Left renal pelvis (tissue), 4 donors: ENCODE measurements at regions not wholly inside any gene's neighbourhood (a gene's known extent, or its start where the extent isn't known, plus 50 kb on each side); places are given as distances from the start of the nearest gene placed in this dataset.
"Not testable (repeated sequence)": the region's sequence is repeated elsewhere in the genome, so short reads cannot be mapped to it uniquely, and the experiment has no call there.

Experiments
- DNase-seq, 4 donors: peaks; one replicate each; pipeline ENCODE4 v3.0.0-alpha.2; 2013; ENCODE audit warnings: low read depth in 4 of 4, low spot score in 3 of 4

DNA sequence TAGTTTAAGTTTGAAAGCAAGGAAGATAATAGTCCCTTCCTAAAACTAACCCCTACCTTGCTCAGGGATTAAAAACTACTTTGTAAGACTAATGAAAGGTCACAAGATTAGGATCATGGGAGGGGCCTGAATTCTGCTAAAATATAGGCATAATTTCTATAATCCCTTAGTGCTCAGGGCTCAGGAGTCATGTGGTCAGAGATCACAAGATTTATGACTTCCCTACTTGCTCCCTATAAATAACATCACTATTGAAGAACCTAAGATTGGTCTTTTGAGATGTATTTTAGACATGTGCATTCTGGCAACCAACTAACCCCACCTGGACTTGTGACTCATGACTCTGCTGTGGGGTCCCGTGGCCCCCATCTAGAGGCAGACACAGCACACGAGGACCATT, 81.1 kb downstream of the STMND1 start:
- DNase-seq: no peak

DNA sequence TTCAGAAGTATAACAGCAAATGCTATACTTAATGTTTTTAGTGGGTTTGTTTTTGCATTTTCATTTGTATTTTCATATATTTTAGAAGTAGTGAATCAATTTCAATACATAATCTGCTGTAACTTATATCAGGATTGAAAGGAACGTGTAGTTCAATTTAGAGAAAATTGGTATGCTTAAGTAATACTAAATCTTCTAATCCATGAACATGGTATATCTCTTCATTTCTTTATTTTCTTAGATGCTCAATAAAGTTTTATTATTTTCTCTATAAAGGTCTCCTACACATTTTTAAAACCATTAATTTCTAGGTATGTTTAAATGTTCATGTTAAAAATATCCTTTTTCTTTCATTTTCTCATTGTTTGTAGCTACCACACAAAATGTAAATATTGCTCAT, 85.1 kb downstream of the STMND1 start:
- DNase-seq: no peak

DNA sequence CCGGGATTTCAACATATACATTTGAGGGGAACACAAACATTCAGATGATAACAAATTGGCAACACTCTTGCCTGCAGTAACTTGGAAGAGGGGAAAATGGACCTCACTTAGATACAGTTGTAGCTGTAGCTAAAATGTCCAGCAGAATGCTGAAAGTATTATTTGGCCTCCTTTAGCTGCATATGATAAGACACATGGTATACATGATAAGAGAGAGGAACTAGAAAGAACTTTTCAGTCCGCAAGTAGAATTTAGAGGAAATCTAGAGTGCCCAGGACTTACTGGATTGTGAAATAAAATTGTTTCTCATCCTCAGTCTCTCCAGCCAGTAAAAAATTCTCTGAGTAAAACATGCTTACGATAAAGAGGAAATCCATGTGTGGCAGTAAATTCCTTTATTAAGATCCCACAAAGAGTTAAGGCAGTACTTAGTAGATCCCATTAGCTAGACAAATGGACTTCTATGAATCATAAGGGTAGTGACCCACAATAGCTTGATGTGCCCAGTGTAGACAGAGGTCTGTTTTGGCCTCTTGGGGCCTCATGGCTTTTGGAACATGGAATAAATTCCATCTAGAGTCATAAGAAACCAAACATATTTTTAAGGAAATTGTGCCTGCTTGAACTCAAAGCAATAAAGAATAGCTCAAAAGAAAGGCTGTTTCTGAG, 87.9 kb upstream of the RBM24 start:
- no peak for DNase-seq

DNA sequence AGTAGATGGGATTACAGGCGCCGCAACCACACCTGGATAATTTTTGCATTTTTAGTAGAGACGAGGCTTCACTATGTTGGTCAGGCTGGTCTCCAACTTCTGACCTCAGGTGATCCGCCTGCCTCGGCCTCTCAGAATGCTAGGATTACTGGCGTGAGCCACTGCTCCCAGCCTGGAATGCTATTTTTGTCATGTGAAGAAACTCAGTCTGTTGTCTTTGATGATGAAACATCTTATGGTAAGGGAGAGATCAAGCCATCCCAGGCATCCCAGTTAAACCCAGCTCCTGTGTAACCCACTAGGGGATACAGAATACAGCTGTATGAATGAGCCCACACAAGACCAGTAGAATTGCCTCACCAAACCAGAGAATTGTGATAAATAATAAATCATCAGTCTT, 83.6 kb upstream of the RBM24 start:
- no peak for DNase-seq

DNA sequence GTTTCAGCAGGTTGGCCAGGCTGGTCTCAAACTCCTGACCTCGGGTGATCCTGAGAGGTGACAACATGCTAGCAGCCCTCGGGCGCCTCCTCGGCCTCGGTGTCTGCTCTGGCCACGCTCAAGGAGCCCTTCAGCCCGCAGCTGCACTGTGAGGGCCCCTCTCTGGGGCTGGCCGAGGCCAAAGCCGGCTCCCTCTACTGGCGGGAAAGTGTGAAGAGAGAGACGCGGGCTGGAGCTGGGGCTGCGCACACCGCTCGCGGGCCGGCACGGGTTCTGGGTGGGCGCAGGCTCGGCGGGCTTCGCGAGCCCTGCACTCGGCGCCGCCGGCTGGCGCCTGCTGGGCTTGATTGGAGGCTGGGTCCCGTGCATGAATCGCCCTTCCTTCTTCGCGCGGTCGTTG, 80.8 kb upstream of the RBM24 start:
- DNase-seq: no peak

DNA sequence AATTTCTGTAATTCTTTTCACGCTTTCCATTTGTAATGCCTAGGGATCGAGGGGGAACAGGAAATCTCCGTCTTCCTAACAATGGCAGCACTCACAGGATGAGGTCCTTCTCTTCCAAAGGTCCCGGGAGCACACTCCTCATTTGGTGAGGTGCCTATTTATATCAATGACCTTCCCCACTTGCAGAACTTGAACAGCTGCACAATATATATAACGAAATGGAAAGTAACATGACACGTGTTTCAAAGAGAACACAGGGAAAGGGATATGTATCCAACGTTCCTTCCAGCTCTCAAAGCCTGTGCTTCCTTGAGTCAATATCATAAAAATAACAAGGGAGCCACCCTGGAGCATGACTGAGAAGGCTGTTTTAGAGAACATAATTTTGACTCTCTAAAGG, 78.6 kb upstream of the RBM24 start:
- no peak for DNase-seq

DNA sequence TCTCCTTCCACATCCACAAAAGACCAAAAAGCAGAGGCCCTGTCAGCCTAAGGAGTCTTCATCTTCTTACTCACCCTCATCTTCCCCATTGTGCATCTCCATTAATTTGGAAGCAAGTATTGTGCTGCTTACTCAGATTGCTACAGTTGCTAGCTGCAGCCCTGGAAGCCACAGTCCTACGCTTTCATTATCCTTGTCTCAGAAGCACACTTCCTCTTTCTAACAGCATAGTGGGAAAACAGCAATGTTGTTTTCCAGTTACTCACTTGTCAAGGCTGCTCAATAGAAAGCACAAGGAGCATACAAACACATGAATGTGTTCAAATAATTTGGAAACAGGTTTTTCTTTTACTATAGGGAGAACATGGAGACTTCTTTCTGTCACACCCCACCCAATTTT, 76.6 kb upstream of the RBM24 start:
- DNase-seq: no peak

DNA sequence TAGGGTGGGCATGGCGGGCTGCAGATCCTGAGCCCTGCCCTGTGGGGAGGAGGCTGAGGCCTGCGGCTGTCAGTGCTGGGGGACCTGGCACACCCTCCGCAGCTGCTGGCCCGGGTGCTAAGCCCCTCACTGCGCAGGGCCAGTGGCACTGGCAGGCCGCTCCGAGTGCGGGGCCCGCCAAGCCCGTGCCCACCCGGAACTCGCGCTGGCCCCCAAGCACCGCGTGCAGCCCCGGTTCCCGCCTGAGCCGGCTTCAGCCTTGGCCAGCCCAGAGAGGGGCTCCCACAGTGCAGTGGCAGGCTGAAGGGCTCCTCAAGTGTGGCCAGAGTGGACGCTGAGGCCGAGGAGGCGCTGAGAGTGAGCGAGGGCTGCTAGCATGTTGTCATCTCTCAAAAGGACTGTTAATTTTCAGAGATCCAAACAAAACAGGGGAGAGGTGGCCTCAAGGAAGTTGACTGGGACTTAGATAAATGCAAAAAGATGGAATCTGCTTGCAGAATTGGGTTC, 74.5 kb upstream of the RBM24 start:
- DNase-seq: no peak

DNA sequence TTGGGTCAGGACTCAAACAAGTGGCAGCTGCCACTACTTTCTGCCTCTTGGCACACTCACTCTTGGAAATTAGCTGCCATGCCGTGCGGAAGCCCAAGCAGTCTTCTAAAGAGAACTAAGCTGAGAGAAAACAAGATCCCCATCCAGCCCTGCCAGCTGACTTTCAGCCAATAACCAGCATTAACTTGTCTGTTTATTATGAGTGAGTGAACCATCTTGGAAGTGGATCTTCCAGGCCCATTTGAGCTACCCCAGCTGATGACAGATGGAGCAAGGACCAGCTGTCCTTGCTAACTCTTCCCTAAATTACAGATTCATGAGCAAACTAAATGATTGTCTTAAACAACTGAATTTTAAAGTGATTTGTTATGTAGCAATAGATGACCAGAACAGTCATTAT, 73.9 kb upstream of the RBM24 start:
- no peak for DNase-seq

DNA sequence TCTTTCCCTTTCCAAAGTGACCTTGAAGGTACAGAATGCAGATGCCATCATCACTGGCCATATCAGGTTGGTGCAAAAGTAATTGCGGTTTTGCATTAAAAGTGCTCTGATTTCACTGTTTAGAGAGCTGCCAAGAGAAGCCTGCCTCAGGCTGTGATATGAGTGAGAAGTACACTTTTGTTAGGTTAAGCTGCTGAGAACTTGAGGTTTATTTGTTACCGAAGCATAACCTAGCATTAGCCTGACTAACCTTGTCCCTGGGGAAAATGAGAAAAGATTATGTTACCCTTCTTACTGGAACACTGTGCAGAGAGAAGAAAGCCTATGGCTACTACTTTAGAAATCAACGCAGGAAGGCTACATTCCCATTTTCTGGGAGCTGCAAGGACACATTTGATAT, 70.5 kb upstream of the RBM24 start:
- DNase-seq: no peak

DNA sequence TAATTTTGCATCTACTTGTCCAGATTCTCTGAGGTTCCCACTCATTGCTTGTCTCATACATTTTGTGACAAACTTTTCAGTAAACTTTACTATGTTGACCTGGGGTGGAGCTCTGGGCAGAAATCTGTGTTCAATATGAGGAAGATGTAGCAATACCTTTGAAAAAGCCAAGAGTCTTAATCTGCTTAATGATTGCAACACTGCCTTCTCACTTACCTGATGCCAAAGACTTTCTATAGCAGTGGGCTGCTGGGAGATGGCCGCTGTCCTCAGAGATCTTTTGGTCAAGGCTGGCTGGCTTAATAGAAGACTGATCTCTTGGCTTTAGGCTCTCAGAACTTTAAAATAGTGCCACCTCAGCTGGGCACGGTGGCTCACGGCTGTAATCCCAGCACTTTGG, 70.1 kb upstream of the RBM24 start:
- no peak for DNase-seq

DNA sequence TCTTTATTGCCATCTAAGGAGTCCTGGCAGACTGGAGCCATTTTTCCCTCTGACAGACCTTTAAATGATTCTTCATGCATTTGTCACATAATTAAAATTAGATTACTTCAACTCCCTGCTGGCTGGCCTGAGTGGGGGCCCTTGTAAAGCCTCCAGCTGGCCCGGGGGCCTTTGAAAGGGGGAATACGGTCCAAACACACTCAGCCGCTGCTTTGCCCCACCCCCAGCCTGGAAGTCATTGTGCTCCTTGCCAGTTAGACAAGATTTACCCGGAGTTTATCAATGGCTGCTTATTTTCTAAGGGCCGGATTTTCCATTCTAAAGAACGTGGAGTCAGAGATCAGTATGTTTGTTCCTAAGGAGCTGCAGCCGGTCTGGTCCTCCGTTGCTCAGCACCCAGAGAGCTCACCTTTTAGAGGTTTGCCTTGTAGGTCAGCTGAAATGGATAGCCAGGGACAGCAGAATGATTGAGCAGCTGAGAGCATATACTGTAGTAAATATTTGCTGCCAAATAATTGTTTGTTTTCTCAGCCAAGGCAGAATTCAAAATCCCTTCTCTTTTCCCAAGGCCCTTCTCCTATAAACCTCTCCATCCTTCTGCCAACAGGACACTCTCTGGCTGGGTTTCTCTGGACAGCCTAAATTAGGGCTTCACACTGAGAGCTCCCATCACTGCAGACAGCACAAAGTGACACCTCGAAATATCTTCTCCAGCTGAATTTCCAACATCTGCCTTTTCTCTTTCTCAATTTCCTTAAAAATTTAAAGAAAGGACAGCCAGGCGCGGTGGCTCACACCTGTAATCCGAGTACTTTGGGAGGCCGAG, 68.4 kb upstream of the RBM24 start:
- peak in 2 of 4 donors; percentile 8 to 22 for DNase-seq

DNA sequence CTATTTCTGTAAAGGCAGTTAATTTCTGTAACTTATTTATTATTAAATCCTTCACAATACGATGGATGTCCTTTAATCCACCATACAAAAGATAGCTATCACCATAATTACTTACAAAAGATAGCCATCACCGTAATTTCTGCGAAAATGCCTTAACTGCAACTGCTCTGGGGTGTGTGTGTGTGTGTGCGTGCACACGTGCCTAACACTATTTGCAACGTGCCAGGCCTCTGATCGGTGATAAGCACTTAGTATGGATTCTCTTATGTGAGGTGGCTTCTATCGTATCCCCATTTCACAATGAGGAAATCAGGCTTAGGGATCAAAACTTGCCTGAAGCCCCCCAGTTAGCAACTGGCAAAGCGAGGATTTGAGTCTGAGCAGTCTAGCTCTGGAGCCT, 67.1 kb upstream of the RBM24 start:
- no peak for DNase-seq

DNA sequence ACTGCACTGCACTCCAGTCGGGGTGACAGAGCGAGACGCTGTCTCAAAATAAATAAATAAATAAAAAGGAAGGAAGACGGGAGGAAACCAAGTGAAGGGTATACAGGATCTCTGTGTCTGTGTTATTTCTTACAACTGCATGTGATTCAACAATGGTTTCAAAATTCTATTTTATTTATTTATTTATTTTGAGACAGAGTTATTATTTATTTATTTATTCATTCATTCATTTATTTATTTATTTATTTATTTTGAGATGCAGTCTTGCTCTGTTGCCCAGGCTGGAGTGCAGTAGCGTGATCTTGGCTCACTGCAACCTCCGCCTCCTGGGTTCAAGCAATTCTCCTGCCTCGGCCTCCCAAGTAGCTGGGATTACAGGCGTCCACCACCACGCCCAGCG, 64.2 kb upstream of the RBM24 start:
- DNase-seq: not testable (repeated sequence)

DNA sequence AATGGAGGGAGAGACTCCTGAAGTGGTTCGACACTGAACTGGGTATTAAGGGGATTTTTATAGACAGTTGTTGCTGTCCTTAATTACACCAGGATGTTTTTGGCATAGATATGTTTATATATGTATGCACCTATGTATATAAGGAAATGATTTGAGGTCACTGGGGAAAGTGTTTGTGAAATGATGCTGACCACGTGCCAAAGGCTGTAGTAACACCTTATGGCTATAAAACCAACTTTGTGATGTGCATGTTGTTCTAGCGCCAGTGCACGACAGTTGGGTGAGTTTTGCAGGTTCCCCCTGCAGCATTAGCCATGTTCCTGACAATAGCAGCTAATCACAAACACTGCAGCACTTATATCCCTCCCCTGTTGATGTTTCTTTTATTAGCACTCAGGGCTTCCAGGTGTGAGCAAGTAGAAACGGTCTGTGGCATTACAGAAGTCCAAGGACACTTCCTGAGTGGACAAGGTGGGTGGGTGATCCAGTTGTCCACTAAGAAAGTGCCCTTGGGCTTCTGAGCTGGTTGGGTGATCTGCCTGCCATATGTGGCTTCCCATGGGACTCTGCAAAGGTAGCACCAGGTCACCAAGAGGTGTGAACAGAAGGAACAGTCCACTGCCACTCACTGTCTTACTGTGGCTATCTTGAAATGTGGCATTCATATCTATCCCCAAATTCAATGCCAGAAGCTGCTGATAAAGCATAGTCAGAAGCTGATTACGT, 63.0 kb upstream of the RBM24 start:
- no peak for DNase-seq

DNA sequence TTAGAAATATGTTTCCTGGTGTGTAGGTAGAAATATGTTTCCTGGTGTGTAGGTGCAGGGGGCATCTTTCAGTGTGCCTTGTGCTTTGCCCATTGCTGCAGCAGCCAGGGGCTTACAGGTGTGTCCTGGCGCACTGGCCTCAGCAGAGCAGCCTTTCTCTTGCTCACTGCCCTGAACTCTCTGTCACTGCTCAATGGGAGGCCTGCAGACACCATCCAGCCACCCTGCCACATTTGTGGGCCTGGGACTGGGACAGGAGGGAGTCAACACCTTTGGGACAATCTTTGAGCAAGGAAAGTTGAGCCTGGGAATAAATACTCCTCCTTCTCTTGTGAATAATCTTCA, 62.4 kb upstream of the RBM24 start:
- no peak for DNase-seq

DNA sequence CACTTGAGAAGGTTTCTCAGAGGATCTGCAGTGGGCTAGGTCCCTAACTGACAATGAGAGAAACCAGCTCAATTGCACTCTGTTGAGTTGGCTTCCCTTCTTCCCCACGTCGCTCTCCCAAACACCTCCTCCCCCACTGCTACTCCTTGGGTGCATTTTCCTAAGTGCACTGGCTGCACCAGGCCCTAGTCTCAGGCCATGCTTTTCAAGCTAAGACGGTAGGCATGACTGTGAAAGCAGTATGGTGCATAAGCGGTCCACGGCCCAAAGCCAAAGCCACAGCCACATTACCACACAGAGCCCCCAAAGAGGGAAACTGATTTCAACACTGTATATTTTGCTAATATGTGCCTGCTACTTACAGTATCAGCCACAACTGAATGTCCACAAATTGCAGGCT, 62.1 kb upstream of the RBM24 start:
- DNase-seq: no peak

DNA sequence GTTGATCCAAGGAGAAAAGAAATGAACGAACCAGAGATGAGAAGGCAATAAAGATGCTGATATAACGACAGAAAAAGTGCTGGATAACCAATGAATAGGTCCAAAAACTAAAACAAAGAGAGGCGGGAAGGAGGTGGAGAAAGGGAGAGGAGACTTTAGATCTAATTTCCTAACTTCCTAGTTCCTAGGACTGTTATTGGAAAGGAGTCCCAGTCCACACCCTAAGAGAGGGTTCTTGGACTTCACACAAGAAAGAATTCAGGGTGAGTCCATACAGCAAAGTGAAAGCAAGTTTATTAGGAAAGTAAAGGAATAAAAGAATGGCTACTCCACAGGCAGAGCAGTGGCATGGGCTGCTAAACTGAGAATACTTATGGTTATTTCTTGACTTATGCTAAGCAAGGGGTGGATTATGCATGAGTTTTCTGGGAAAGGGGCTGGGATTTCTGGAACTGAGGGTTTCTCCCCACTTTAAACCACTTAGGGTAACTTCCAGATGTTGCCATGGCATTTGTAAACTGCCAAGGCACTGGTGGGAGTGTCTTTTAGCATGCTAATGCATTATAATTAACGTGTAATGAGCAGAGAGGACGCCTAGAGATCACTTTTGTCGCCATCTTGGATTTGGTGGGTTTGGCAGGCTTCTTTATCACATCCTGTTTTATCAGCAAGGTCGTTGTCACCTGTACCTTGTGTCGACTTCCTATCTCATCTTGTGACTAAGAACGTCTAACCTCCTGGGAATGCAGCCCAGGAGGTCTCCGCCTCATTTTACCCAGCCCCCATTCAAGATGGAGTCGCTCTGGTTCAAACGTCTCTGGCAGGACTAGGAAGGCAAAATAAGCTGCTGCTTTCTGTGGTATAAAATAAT, 60.9 kb upstream of the RBM24 start:
- no peak for DNase-seq

DNA sequence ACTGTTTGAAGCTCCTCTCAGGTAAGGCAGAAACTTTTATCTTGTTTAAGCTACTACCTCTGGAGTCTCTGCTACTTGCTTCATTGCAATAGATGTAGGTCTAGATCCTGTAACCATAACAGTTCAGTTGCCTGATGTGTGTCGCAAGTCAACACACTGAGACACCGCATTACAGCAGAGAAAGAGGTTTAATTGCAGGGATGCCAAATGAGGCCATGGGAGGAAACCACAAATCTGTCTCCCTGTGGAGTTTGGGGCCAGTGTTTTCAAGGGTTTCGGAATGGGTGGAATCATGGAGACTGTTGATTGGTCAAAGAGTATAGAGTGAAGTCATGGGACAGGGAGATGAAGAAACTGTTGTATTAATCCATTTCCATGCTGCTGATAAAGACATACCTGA, 57.1 kb upstream of the RBM24 start:
- no peak for DNase-seq

DNA sequence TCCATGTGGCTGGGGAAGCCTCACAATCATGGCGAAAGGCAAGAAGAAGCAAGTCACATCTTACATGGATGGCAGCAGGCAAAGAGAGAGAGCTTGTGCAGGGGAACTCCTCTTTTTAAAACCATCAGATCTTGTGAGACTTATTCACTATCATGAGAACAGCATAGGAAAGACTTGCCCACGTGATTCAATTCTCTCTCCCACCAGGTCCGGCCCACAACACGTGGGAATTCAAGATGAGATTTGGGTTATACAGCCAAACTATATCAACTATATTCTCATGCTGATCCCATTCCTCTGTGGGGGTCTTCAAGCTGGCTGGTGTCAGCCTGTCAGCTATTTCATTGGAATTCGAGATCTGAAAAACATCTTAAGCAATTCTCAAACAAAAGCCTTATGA, 56.7 kb upstream of the RBM24 start:
- not testable (repeated sequence) for DNase-seq
